DOHH2 (cell line): ENCODE measurements at regions not wholly inside any gene's neighbourhood (a gene's known extent, or its start where the extent isn't known, plus 50 kb on each side); places are given as distances from the start of the nearest gene placed in this dataset.

Experiments
- H3F3A ChIP-seq: fragments of 200-600 bp; sonication (generic), shearing (Covaris generic); 2 replicates; pipeline ENCODE4 v1.6.0; 2016; ENCODE audit warnings: antibody characterized with exemption, mild to moderate bottlenecking; ENCODE audit not compliant: control insufficient read depth, insufficient read depth
- H3K27ac ChIP-seq: fragments of 200-600 bp; sonication (generic); 2 replicates; pipeline ENCODE4 v1.5.1; 2014; ENCODE audit warnings: low read depth, mild to moderate bottlenecking, low read length, moderate library complexity
- H3K27me3 ChIP-seq: fragments of 200-600 bp; sonication (generic); 2 replicates; pipeline ENCODE4 v1.6.1; 2014; ENCODE audit warnings: mild to moderate bottlenecking, low read length, mixed read lengths; ENCODE audit not compliant: control insufficient read depth
- H3K36me3 ChIP-seq: fragments of 200-600 bp; sonication (generic); 2 replicates; pipeline ENCODE4 v1.6.1; 2014; ENCODE audit warnings: mild to moderate bottlenecking, low read length, moderate library complexity, mixed read lengths; ENCODE audit not compliant: control insufficient read depth
- H3K4me1 ChIP-seq: fragments of 200-600 bp; sonication (generic); 2 replicates; pipeline ENCODE4 v1.6.1; 2014; ENCODE audit warnings: mild to moderate bottlenecking, low read length, mixed read lengths; ENCODE audit not compliant: control insufficient read depth
- H3K4me2 ChIP-seq: fragments of 200-600 bp; sonication (generic); 2 replicates; pipeline ENCODE4 v1.6.0; 2014; ENCODE audit warnings: mild to moderate bottlenecking, low read length, moderate library complexity
- H3K4me3 ChIP-seq: fragments of 200-600 bp; sonication (generic); 2 replicates; pipeline ENCODE4 v1.5.1; 2014; ENCODE audit warnings: mild to moderate bottlenecking, low read length, mixed read lengths
- H3K79me2 ChIP-seq: fragments of 200-600 bp; sonication (generic); 2 replicates; pipeline ENCODE4 v1.6.1; 2014; ENCODE audit warnings: mild to moderate bottlenecking, low read length, mixed read lengths; ENCODE audit not compliant: control insufficient read depth
- H3K9me2 ChIP-seq: fragments of 200-600 bp; sonication (generic); replicated peaks from 2 replicates; pipeline ENCODE4 v1.6.1; 2014; ENCODE audit warnings: mild to moderate bottlenecking, low read length, mixed read lengths; ENCODE audit not compliant: control insufficient read depth
- H3K9me3 ChIP-seq: fragments of 200-600 bp; sonication (generic); 2 replicates; pipeline ENCODE4 v1.6.1; 2014; ENCODE audit warnings: antibody characterized with exemption, low read length, mixed read lengths; ENCODE audit not compliant: control insufficient read depth, insufficient read depth
- H4K20me1 ChIP-seq: fragments of 200-600 bp; sonication (generic); 2 replicates; pipeline ENCODE4 v1.6.0; 2014; ENCODE audit warnings: low read depth, mild to moderate bottlenecking, antibody characterized with exemption, low read length, moderate library complexity; ENCODE audit not compliant: control insufficient read depth, insufficient read depth
- CTCF ChIP-seq: fragments of 200-600 bp; sonication (generic); IDR thresholded peaks from one replicate; pipeline ENCODE4 v1.5.1; 2014; ENCODE audit warnings: antibody characterized with exemption, mild to moderate bottlenecking, low read depth, low read length; ENCODE audit not compliant: poor library complexity, severe bottlenecking
- EZH2phosphoT487 ChIP-seq: fragments of 200-600 bp; sonication (generic); IDR thresholded peaks from 2 replicates; pipeline ENCODE4 v1.6.1; 2017; ENCODE audit warnings: borderline replicate concordance, mild to moderate bottlenecking, antibody characterized with exemption, low read length, moderate library complexity, mixed read lengths

- no peaks in the 10 kb centered on the region for H3K27me3 ChIP-seq
- H3K9me2 ChIP-seq, result no peaks in the 10 kb centered on the region
- H3K4me1 ChIP-seq, result peaks cover 71% of the 10 kb centered on the region
- H3K36me3 ChIP-seq, result peaks cover 16% of the 10 kb centered on the region
- H3K79me2 ChIP-seq, result peaks cover 89% of the 10 kb centered on the region
- H4K20me1 ChIP-seq, result no peaks in the 10 kb centered on the region
- H3F3A ChIP-seq, result peaks cover 7% of the 10 kb centered on the region; the same call in 1 of the 2 replicates
- H3K9me3 ChIP-seq, result no peaks in the 10 kb centered on the region
- H3K4me2 ChIP-seq, result peak overlapping the region; percentile 76
- H3K27ac ChIP-seq, result peak overlapping the region; percentile 37
- TF ChIP-seq EZH2phosphoT487 (no peak), CTCF (no peak)
- peak overlapping the region; percentile 50 for H3K4me3 ChIP-seq
These were observed 191.1 kb upstream of the DMRT1 start for GRCh38 chr9:650362-650761.

- no peak for TF ChIP-seq CTCF
- TF ChIP-seq EZH2phosphoT487, result no peak
- no peak overlapping the region for H3K27ac ChIP-seq
- no peak overlapping the region for H3K4me2 ChIP-seq
These were observed 190.1 kb upstream of the DMRT1 start for GRCh38 chr9:651371-651770.

GRCh38 chr9:652914-653313, 188.6 kb upstream of the DMRT1 start:
- H4K20me1 ChIP-seq, result no peaks in the 10 kb centered on the region
- H3K79me2 ChIP-seq, result peaks cover 95% of the 10 kb centered on the region
- no peaks in the 10 kb centered on the region for H3K27me3 ChIP-seq
- TF ChIP-seq EZH2phosphoT487 (no peak), CTCF (no peak)
- peak overlapping the region; percentile 15; the same call in 1 of the 2 replicates for H3K4me2 ChIP-seq
- peaks cover 16% of the 10 kb centered on the region for H3K36me3 ChIP-seq
- no peaks in the 10 kb centered on the region for H3F3A ChIP-seq
- no peak overlapping the region for H3K27ac ChIP-seq
- H3K4me1 ChIP-seq, result peaks cover 56% of the 10 kb centered on the region
- no peak overlapping the region for H3K4me3 ChIP-seq
- H3K9me3 ChIP-seq, result no peaks in the 10 kb centered on the region
- H3K9me2 ChIP-seq, result no peaks in the 10 kb centered on the region

More at GRCh38 chr9:651371-651770, 190.1 kb upstream of the DMRT1 start:
- Histone ChIP-seq H4K20me1 (no peaks in the 10 kb centered on the region), H3K4me3 (no peak overlapping the region), H3K79me2 (peaks cover 92% of the 10 kb centered on the region), H3K27me3 (no peaks in the 10 kb centered on the region), H3K9me3 (no peaks in the 10 kb centered on the region), H3K9me2 (no peaks in the 10 kb centered on the region), H3K4me1 (peaks cover 62% of the 10 kb centered on the region), H3K36me3 (peaks cover 16% of the 10 kb centered on the region), H3F3A (peaks cover 7% of the 10 kb centered on the region; the same call in 1 of the 2 replicates)
